GM13976 (cell line): ENCODE measurements at regions not wholly inside any gene's neighbourhood (a gene's known extent, or its start where the extent isn't known, plus 50 kb on each side); places are given as distances from the start of the nearest gene placed in this dataset.

ENCODE experiments used
- DNase-seq: peaks from one replicate; pipeline ENCODE4 v3.0.0; 2012; ENCODE audit warnings: low spot score
- in situ Hi-C: fragments of 300-500 bp; cut with MboI; formaldehyde crosslinking; loops from one replicate; pipeline ENCODE4 v1.12.0; 2022; ENCODE audit warnings: low sequenced_read_pairs, mixed read lengths, inconsistent platforms; ENCODE audit not compliant: unreplicated experiment
- TF ChIP-seq, protein P1 (sequence below): IDR thresholded peaks from 2 replicates; pipeline ENCODE4 v1.5.1; 2012; ENCODE audit warnings: borderline replicate concordance, mild to moderate bottlenecking; ENCODE audit not compliant: insufficient read depth; ENCODE audit errors: extremely low read depth, missing control alignments, control extremely low read depth

DNA sequence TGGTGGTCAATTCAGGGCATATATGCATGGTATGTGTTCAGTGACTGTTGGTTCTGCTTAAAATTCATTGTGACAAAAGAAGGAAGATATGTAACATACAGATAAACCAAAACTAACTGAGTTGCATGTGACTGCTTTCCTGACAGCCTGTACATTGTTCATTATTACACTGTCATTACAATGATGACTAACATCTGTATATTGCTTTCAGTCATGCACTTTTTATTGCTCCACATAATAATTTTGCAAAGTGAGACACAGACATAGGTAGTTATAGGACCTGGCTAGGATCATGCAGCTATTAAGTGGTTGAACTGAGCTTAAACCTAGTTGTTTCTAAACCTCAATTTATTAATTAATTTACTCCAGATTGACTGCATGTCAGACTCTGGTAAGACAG lies 703.2 kb downstream of the HDGFL1 start:
- TF ChIP-seq, protein P1, sequence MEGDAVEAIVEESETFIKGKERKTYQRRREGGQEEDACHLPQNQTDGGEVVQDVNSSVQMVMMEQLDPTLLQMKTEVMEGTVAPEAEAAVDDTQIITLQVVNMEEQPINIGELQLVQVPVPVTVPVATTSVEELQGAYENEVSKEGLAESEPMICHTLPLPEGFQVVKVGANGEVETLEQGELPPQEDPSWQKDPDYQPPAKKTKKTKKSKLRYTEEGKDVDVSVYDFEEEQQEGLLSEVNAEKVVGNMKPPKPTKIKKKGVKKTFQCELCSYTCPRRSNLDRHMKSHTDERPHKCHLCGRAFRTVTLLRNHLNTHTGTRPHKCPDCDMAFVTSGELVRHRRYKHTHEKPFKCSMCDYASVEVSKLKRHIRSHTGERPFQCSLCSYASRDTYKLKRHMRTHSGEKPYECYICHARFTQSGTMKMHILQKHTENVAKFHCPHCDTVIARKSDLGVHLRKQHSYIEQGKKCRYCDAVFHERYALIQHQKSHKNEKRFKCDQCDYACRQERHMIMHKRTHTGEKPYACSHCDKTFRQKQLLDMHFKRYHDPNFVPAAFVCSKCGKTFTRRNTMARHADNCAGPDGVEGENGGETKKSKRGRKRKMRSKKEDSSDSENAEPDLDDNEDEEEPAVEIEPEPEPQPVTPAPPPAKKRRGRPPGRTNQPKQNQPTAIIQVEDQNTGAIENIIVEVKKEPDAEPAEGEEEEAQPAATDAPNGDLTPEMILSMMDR, result no peak
- in situ Hi-C loops, result no loop called here
- DNase-seq, result no peak

- TF ChIP-seq, protein P1, result no peak
- no peak for DNase-seq
- in situ Hi-C loops, result no loop called here
Measured at GRCh38 chr6:23277521-23278179, 708.3 kb downstream of the HDGFL1 start.

DNA sequence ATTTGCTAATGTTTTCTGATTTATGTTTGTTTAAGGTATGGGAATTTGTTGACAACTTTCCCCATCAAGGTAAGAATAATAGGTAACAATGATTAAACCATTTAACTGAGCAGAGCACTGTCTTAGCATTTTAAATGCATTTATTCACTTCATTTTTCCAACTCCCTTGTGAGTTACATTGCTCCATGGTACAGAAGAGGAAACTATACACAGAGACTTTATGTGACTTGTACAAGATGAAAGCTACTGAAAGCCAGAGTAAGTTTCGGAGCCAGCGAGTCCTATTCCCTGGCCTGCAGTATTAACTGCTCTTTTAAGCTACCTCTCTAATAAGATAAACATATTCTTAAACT lies 708.8 kb downstream of the HDGFL1 start:
- no peak for DNase-seq
- in situ Hi-C loops, result no loop called here
- TF ChIP-seq, protein P1, result no peak

GRCh38 chr6:23280437-23280836 lies 711.1 kb downstream of the HDGFL1 start:
- TF ChIP-seq, protein P1, result no peak
- in situ Hi-C loops, result no loop called here
- DNase-seq, result no peak

- TF ChIP-seq, protein P1, result no peak
- in situ Hi-C loops, result no loop called here
- DNase-seq, result no peak
Measured at GRCh38 chr6:23282252-23283021, 713.1 kb downstream of the HDGFL1 start.

GRCh38 chr6:23293653-23294052 lies 724.3 kb downstream of the HDGFL1 start:
- no peak for DNase-seq
- in situ Hi-C loops, result no loop called here
- TF ChIP-seq, protein P1, result no peak
